ENCODE measurements at regions not wholly inside any gene's neighbourhood (a gene's known extent, or its start where the extent isn't known, plus 50 kb on each side); places are given as distances from the start of the nearest gene placed in this dataset.

GRCh38 chr5:162299793-162300192 lies 232.2 kb downstream of the GABRG2 start:
- TF ChIP-seq GATA3 (IDR thresholded peaks at IDR 0.05; ENCODE audit: low read depth, low read length) (no peak), GATA2 (IDR thresholded peaks at IDR 0.05; ENCODE audit: low read depth, low read length) (no peak)

Measured in SH-SY5Y (cell line).